KMS-11 (cell line): ENCODE measurements at regions not wholly inside any gene's neighbourhood (a gene's known extent, or its start where the extent isn't known, plus 50 kb on each side); places are given as distances from the start of the nearest gene placed in this dataset.
"Not testable (repeated sequence)": the region's sequence is repeated elsewhere in the genome, so short reads cannot be mapped to it uniquely, and the experiment has no call there.

ENCODE experiments used
- H2AFZ ChIP-seq: fragments of 200-600 bp; sonication (generic); 2 replicates; pipeline ENCODE4 v1.6.1; 2016; ENCODE audit warnings: antibody characterized with exemption, mixed run types, low read depth
- H3K27ac ChIP-seq: fragments of 200-600 bp; sonication (generic); 2 replicates; pipeline ENCODE4 v1.6.1; 2016; ENCODE audit warnings: mild to moderate bottlenecking, mixed run types
- H3K27me3 ChIP-seq: fragments of 200-600 bp; sonication (generic); 2 replicates; pipeline ENCODE4 v1.6.1; 2017; ENCODE audit warnings: mild to moderate bottlenecking, low read depth, mixed run types, moderate library complexity; ENCODE audit not compliant: insufficient read depth
- H3K36me3 ChIP-seq: fragments of 200-600 bp; sonication (generic); 2 replicates; pipeline ENCODE4 v1.6.1; 2017; ENCODE audit warnings: mild to moderate bottlenecking, mixed run types; ENCODE audit not compliant: insufficient read depth
- H3K4me1 ChIP-seq: fragments of 200-600 bp; sonication (generic); 2 replicates; pipeline ENCODE4 v1.6.1; 2016; ENCODE audit warnings: mild to moderate bottlenecking, low read depth, mixed run types; ENCODE audit not compliant: poor library complexity, severe bottlenecking
- H3K4me2 ChIP-seq: fragments of 200-600 bp; sonication (generic); 2 replicates; pipeline ENCODE4 v1.7.0; 2016; ENCODE audit warnings: mild to moderate bottlenecking, mixed run types
- H3K4me3 ChIP-seq: fragments of 200-600 bp; sonication (generic); IDR thresholded peaks from 2 replicates; pipeline ENCODE4 v1.6.1; 2017; ENCODE audit warnings: low read depth, low read length, mixed read lengths; ENCODE audit not compliant: insufficient read depth
- H3K79me2 ChIP-seq: fragments of 200-600 bp; sonication (generic); 2 replicates; pipeline ENCODE4 v1.6.1; 2016; ENCODE audit warnings: low read depth, mixed run types; ENCODE audit not compliant: insufficient read depth
- H3K9ac ChIP-seq: fragments of 200-600 bp; sonication (generic); 2 replicates; pipeline ENCODE4 v1.6.1; 2016; ENCODE audit warnings: mild to moderate bottlenecking, mixed run types
- H4K20me1 ChIP-seq: fragments of 200-600 bp; sonication (generic); 2 replicates; pipeline ENCODE4 v1.6.1; 2016; ENCODE audit warnings: mild to moderate bottlenecking, mixed run types; ENCODE audit not compliant: insufficient read depth
- TF ChIP-seq, protein P1 (sequence below): fragments of 200-600 bp; sonication (generic); conservative IDR thresholded peaks from 2 replicates; pipeline ENCODE4 v1.6.1; 2017; ENCODE audit warnings: low read depth, mild to moderate bottlenecking, antibody characterized with exemption, low read length, moderate library complexity, mixed read lengths

DNA sequence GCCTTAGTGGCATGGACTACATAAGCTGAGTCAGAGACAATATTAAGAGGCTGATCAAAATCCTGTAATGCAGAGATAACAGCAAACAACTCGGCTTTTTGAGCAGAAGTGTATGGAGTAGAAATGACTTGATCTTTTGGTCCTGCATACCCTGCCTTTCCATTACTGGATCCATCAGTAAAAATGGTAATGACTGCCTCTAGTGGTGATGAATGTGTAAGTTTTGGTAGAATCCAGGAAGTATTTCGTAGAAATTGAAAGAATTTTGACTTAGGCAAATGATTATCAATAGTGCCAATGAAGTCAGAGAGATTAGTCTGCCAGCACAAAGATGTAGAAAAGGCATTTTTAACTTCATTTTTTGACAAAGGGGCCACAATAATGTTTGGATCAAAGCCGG lies 146.4 kb upstream of the API5 start:
- not testable (repeated sequence) for H4K20me1 ChIP-seq
- TF ChIP-seq, protein P1, sequence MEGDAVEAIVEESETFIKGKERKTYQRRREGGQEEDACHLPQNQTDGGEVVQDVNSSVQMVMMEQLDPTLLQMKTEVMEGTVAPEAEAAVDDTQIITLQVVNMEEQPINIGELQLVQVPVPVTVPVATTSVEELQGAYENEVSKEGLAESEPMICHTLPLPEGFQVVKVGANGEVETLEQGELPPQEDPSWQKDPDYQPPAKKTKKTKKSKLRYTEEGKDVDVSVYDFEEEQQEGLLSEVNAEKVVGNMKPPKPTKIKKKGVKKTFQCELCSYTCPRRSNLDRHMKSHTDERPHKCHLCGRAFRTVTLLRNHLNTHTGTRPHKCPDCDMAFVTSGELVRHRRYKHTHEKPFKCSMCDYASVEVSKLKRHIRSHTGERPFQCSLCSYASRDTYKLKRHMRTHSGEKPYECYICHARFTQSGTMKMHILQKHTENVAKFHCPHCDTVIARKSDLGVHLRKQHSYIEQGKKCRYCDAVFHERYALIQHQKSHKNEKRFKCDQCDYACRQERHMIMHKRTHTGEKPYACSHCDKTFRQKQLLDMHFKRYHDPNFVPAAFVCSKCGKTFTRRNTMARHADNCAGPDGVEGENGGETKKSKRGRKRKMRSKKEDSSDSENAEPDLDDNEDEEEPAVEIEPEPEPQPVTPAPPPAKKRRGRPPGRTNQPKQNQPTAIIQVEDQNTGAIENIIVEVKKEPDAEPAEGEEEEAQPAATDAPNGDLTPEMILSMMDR: 0 out of 2 replicates have a peak, but pooled peaks have one; percentile 14

DNA sequence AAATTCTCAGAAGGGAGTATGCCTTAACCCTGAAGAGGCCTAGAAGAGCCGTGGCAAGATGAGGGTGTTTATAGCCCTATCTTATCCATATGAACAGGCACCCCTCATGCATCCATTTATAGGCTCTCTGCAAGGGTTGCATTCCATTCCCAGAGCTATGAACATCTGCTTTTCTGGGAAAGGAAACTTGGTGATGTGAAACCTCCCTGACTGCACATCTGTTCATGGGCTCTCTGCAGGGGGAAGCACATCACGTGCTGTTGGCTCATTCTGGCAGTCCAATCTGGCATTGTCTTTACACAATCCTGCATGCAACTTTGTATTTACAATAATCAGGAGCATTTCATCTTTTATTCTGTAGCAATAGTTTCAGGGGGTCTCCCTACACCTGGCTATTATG lies 143.6 kb upstream of the API5 start:
- H3K4me2 ChIP-seq, H3K27me3 ChIP-seq, H3K36me3 ChIP-seq, H2AFZ ChIP-seq, H4K20me1 ChIP-seq, H3K4me3 ChIP-seq, H3K9ac ChIP-seq, H3K4me1 ChIP-seq, H3K27ac ChIP-seq, H3K79me2 ChIP-seq: not testable (repeated sequence)

More for the DNA sequence above, 146.4 kb upstream of the API5 start:
- not testable (repeated sequence) for H2AFZ ChIP-seq, H3K27ac ChIP-seq, H3K79me2 ChIP-seq, H3K4me2 ChIP-seq, H3K36me3 ChIP-seq, H3K9ac ChIP-seq, H3K4me1 ChIP-seq, H3K27me3 ChIP-seq, H3K4me3 ChIP-seq

DNA sequence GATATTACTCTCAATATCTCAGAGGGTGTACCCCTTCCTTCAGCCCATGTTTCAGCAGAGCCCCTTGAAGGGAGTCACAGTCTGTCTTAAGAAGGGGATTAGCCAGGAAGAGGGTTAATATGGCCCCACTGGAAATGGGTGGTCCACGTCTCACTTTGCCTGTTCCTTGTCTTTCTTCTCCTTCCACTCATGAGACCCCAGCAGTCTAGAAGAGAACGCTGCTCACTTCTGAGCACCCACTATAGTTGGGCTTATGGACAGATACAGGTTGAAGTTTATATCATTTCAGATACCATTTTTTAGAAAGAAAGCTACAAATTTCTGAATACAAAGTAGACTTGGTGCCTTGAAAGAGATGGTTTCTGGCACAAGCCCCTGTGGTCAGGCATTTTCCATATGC lies 139.3 kb upstream of the API5 start:
- Histone ChIP-seq H3K36me3 (no peaks in the 10 kb centered on the region), H3K4me2 (no peak overlapping the region), H3K4me1 (no peaks in the 10 kb centered on the region), H3K79me2 (no peaks in the 10 kb centered on the region), H2AFZ (no peak overlapping the region), H3K9ac (no peak overlapping the region), H3K27ac (no peak overlapping the region), H3K27me3 (no peaks in the 10 kb centered on the region), H3K4me3 (no peak overlapping the region), H4K20me1 (no peaks in the 10 kb centered on the region)
- TF ChIP-seq, protein P1: no peak

DNA sequence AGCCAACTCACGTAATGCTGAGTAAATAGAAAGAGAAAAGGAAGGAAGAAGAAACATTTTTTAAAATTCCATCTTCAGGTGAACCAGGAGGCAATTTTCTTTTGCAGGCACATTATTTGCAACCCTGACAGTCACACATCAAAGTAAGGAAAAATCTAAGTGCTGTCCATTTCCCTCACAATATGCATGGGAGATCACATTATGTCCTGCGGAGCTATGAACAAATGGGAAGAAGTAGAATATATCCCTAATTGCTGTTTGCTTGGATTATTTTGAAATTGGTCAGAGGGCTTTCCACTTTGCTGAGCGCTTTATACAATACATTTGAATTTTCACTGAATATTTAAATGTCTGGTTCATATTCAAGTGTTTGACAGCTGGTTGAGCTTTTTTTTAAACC lies 133.8 kb upstream of the API5 start:
- TF ChIP-seq, protein P1: no peak
- Histone ChIP-seq H3K27me3 (no peaks in the 10 kb centered on the region), H3K27ac (no peak overlapping the region), H4K20me1 (no peaks in the 10 kb centered on the region), H3K4me2 (no peak overlapping the region), H3K4me3 (no peak overlapping the region), H2AFZ (no peak overlapping the region), H3K36me3 (no peaks in the 10 kb centered on the region), H3K79me2 (no peaks in the 10 kb centered on the region), H3K4me1 (no peaks in the 10 kb centered on the region), H3K9ac (no peak overlapping the region)

DNA sequence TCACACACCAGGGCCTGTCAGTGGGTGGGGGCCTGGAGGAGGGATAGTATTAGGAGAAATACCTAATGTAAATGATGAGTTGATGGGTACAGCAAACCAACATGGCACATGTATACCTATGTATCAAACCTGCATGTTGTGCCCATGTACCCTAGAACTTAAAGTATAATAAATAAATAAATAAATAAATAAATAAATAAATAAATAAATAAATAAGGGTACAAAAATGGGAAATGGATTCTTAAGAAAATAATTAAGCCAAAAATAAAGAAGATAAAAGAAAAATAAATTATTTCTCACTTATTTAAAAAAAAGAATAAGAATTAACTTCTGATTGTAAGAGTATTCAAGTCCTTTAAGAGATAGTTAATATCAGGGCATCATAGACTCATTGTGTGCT lies 117.3 kb upstream of the API5 start:
- not testable (repeated sequence) for H4K20me1 ChIP-seq, H3K27me3 ChIP-seq, H3K4me2 ChIP-seq, H3K4me3 ChIP-seq, H3K4me1 ChIP-seq, H3K27ac ChIP-seq, H3K79me2 ChIP-seq, H2AFZ ChIP-seq, H3K9ac ChIP-seq, H3K36me3 ChIP-seq
